ENCODE measurements at regions not wholly inside any gene's neighbourhood (a gene's known extent, or its start where the extent isn't known, plus 50 kb on each side); places are given as distances from the start of the nearest gene placed in this dataset.

DNA sequence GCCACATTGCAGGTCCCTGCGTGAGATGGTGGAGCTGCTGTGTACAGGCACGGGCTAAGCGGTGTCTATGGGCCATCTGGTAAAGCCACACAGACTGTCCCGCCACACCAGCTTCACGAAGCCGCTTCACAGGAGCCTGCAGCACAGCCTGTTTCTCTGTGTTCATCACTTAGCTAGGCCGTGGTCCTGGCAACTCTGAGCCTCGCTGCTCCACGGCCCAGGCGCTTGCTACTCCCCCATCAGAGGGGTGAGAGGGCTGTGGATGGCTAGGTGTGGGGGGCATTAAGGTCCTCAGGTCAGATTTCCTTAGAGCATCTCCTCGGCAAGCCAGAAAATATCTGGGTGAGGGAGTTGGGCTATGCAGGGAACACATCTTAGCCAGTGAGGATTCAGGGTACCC is 225.7 kb downstream of the GLI2 start:
- Histone ChIP-seq H3K36me3 (no peaks in the 10 kb centered on the region), H3K4me1 (no peaks in the 10 kb centered on the region), H3K27me3 (no peaks in the 10 kb centered on the region), H3K27ac (no peak overlapping the region), H3K9me3 (no peaks in the 10 kb centered on the region), H3K4me3 (no peak overlapping the region)
- intact Hi-C loops (cut with DNase I; ENCODE audit: low total_unique reads) = no loop called here
- no peak for TF ChIP-seq POLR2A (IDR thresholded peaks at IDR 0.05)
- TF ChIP-seq, protein P1, sequence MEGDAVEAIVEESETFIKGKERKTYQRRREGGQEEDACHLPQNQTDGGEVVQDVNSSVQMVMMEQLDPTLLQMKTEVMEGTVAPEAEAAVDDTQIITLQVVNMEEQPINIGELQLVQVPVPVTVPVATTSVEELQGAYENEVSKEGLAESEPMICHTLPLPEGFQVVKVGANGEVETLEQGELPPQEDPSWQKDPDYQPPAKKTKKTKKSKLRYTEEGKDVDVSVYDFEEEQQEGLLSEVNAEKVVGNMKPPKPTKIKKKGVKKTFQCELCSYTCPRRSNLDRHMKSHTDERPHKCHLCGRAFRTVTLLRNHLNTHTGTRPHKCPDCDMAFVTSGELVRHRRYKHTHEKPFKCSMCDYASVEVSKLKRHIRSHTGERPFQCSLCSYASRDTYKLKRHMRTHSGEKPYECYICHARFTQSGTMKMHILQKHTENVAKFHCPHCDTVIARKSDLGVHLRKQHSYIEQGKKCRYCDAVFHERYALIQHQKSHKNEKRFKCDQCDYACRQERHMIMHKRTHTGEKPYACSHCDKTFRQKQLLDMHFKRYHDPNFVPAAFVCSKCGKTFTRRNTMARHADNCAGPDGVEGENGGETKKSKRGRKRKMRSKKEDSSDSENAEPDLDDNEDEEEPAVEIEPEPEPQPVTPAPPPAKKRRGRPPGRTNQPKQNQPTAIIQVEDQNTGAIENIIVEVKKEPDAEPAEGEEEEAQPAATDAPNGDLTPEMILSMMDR (IDR thresholded peaks at IDR 0.05) = no peak
- no peak for DNase-seq

DNA sequence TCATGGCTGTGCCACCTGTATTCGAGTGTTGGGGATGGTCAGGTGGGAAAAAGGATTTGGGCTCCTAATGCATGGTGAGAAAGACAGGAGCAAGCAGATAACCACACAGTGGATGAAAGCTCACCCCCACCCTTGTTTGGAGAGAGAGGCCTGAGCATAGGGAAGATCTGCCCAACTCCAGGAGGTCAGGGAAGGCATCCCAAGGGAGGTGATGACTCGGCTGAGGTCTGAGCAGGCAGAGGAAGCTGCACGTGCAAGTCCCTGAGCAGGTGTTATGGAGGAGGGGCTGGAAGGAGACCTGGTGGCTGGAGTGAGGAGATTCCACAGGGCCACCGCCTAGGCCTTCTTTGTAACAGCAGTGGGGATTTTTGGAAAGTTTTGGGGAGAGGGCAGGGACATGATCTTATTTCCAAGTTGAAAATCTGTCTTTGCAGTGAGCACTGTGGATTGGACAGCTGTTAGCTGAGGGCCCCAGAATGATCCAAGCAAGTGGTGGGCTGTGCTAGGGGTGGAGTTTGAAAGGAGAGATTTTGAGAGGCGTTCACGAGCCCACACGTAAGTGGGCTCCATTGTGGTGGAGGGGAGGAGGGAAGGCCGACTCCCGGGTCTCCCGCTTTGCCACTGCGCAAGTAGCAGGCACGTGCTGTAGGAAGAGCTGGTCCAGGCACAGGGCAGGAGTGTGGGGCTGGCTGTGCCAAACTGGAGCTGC is 228.5 kb downstream of the GLI2 start:
- Histone ChIP-seq H3K27ac (no peak overlapping the region), H3K36me3 (no peaks in the 10 kb centered on the region), H3K4me1 (no peaks in the 10 kb centered on the region), H3K4me3 (no peak overlapping the region), H3K9me3 (no peaks in the 10 kb centered on the region), H3K27me3 (no peaks in the 10 kb centered on the region)
- no peak for TF ChIP-seq POLR2A (IDR thresholded peaks at IDR 0.05)
- TF ChIP-seq, protein P1 (IDR thresholded peaks at IDR 0.05) = no peak
- intact Hi-C loops (cut with DNase I; ENCODE audit: low total_unique reads) = no loop called here
- DNase-seq = no peak

DNA sequence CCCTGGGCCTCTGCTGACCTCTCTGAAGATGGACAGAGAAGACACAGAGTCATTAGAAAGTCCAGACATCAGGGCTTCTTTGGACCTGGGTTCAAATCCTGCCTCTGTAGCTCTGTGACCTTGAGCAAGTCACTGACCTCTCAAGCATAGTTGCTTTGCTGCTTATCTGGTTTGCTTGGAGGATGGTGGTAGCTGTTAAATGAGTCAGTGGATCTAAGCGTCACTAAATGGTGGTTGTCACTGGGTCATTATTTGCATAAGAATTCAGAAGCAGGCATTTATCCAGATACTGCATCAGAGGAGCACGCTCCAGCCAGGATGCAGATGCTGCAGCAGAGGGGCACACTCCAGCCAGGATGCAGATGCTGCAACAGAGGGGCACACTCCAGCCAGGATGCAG is 229.2 kb downstream of the GLI2 start:
- no peak for TF ChIP-seq POLR2A (IDR thresholded peaks at IDR 0.05)
- TF ChIP-seq, protein P1 (IDR thresholded peaks at IDR 0.05) = no peak
- Histone ChIP-seq H3K27ac (no peak overlapping the region), H3K4me1 (no peaks in the 10 kb centered on the region), H3K27me3 (no peaks in the 10 kb centered on the region), H3K4me3 (no peak overlapping the region), H3K9me3 (no peaks in the 10 kb centered on the region), H3K36me3 (no peaks in the 10 kb centered on the region)
- no peak for DNase-seq
- intact Hi-C loops (cut with DNase I; ENCODE audit: low total_unique reads) = no loop called here

DNA sequence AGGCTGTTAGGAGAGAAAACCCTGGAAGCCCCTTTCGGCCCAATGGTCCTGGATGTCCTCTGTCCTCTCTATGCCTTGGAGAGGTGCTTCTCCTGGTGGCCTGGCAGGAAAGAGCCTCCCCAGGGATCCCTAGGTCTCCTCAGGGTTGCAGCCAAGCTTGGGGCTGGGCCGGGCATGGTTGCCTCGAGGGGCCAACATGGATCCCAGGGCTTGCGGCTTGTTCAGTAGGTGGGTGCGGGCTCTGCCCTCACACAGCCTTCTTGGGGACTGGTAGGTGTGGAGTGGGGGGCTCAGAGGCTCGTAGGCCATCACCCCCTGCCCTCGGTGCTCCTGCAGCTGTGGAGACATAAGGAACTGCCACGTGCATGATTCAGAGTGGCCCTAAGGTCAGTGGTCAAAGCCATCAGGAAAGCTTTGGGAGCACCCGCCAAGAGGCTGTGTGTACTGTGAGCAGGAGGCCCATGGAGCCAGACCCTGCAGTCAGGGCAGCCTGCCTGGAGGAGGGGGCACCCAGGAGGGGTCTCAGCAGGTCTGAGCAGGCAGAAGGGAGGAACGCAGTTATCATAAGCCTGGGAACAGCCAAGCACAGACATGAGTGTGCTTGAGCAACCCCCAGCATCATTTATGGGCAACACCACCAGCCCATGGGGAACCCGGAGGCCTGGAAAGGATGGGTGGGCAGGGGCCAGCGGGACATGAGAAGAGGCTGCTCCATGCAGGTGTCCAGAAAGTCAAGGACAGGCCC is 231.0 kb downstream of the GLI2 start:
- no peaks in the 10 kb centered on the region for H3K36me3 ChIP-seq
- no peak overlapping the region for H3K4me3 ChIP-seq
- no peaks in the 10 kb centered on the region for H3K27me3 ChIP-seq
- DNase-seq = no peak
- no peaks in the 10 kb centered on the region for H3K4me1 ChIP-seq
- TF ChIP-seq POLR2A (IDR thresholded peaks at IDR 0.05) = no peak
- TF ChIP-seq, protein P1 (IDR thresholded peaks at IDR 0.05) = no peak
- intact Hi-C loops (cut with DNase I; ENCODE audit: low total_unique reads) = no loop called here
- no peak overlapping the region for H3K27ac ChIP-seq
- no peaks in the 10 kb centered on the region for H3K9me3 ChIP-seq

DNA sequence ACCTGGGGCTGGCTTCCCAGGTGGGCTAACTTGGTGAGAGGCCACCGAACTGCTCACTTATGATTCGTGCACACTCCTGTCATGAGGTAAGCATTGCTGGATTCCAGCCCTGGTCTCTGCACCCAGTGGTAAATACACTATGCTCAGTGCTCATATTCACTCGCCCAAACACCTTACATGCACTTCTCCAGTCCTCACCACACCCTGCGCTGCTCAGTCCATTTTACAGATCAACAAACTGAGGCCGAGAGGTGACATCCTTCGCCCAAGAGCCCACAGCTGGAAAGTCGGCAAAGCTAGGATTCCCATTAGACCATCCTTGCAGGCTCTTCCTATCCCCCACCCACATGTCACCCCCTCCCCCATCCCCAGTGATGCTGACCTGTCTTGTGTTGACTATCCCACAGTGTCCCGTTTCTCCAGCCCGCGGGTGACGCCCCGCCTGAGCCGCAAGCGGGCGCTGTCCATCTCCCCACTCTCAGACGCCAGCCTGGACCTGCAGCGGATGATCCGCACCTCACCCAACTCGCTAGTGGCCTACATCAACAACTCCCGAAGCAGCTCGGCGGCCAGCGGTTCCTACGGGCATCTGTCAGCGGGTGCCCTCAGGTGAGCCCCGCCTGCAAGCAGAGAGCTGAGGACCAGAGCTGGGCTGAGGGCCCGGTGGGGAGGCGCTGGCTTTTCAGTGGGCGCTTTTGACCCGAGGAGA is 232.8 kb downstream of the GLI2 start:
- no peak overlapping the region for H3K27ac ChIP-seq
- DNase-seq = no peak
- no peaks in the 10 kb centered on the region for H3K36me3 ChIP-seq
- no peaks in the 10 kb centered on the region for H3K4me1 ChIP-seq
- TF ChIP-seq, protein P1 (IDR thresholded peaks at IDR 0.05) = no peak
- no peak for TF ChIP-seq POLR2A (IDR thresholded peaks at IDR 0.05)
- no peaks in the 10 kb centered on the region for H3K9me3 ChIP-seq
- intact Hi-C loops (cut with DNase I; ENCODE audit: low total_unique reads) = no loop called here
- no peaks in the 10 kb centered on the region for H3K27me3 ChIP-seq
- H3K4me3 ChIP-seq = no peak overlapping the region
